Prostate gland (tissue), 2 donors: ENCODE measurements at regions not wholly inside any gene's neighbourhood (a gene's known extent, or its start where the extent isn't known, plus 50 kb on each side); places are given as distances from the start of the nearest gene placed in this dataset.
"Not testable (repeated sequence)": the region's sequence is repeated elsewhere in the genome, so short reads cannot be mapped to it uniquely, and the experiment has no call there.

Experiments used
- DNase-seq: peaks from one replicate; pipeline ENCODE4 v3.0.0-alpha.2; 2019; ENCODE audit warnings: low spot score
- H3K27ac ChIP-seq, 2 donors: fragments of 200-600 bp; sonication (generic); 2 replicates each; pipeline ENCODE4 v1.5.1; 2017 to 2019
- H3K27me3 ChIP-seq: fragments of 200-600 bp; sonication (generic); replicated peaks from 2 replicates; pipeline ENCODE4 v1.5.1; 2019; ENCODE audit not compliant: insufficient read depth
- H3K36me3 ChIP-seq, 2 donors: fragments of 200-600 bp; sonication (generic); 1 replicate in 1 of 2; 2 replicates in 1 of 2; pipeline versions ENCODE4 v1.5.1 to v1.8.1; 2017 to 2019
- H3K4me1 ChIP-seq: fragments of 200-600 bp; sonication (generic); replicated peaks from 2 replicates; pipeline ENCODE4 v1.5.1; 2019
- H3K4me3 ChIP-seq, 2 donors: fragments of 200-600 bp; sonication (generic); 2 replicates each; pipeline ENCODE4 v1.5.1; 2017 to 2019
- H3K9me3 ChIP-seq: fragments of 200-600 bp; sonication (generic); 2 replicates; pipeline ENCODE4 v1.5.1; 2017
- CTCF ChIP-seq, 4 experiments: fragments of 200-600 bp in 2 of 4; fragments of 450-650 bp in 2 of 4; sonication (generic) in 2 of 4; IDR thresholded peaks; 1 replicate in 3 of 4; 2 replicates in 1 of 4; pipeline ENCODE4 v1.5.1; 2016 to 2019; ENCODE audit warnings: antibody characterized with exemption in 4 of 4, mild to moderate bottlenecking in 2 of 4, moderate library complexity in 2 of 4
- POLR2A ChIP-seq: fragments of 450-650 bp; IDR thresholded peaks from one replicate; pipeline ENCODE4 v1.6.1; 2016; ENCODE audit warnings: antibody characterized with exemption, mild to moderate bottlenecking
- POLR2AphosphoS5 ChIP-seq: sonication (generic); formaldehyde crosslinking; IDR thresholded peaks from one replicate; pipeline ENCODE4 v1.6.1; 2017; ENCODE audit warnings: antibody characterized with exemption
- WGBS: methylation state at CpG from one replicate; pipeline ENCODE4 v1.1.5; 2018; 5-methylcytosine and 5-hydroxymethylcytosine counted together
- intact Hi-C: fragments of 100-400 bp; cut with DNase I; formaldehyde crosslinking; loops from one replicate; pipeline ENCODE4 v1.14.2; 2022

- intact Hi-C loops: no loop called here
- no peak for DNase-seq
- Histone ChIP-seq H3K36me3 (no peaks in the 10 kb centered on the region), H3K27me3 (no peaks in the 10 kb centered on the region), H3K27ac (no peak overlapping the region), H3K4me3 (no peak overlapping the region), H3K4me1 (no peaks in the 10 kb centered on the region), H3K9me3 (no peaks in the 10 kb centered on the region)
- WGBS: 86% methylated on average over 5 of the region's 5 CpGs
- TF ChIP-seq POLR2AphosphoS5 (no peak), POLR2A (no peak), CTCF (IDR thresholded peaks at IDR 0.05) (no peak)
Measured at GRCh38 chr2:123651151-123651550, 373.9 kb upstream of the CNTNAP5 start.

GRCh38 chr2:123652320-123652719 lies 372.8 kb upstream of the CNTNAP5 start:
- H3K36me3 ChIP-seq: no peaks in the 10 kb centered on the region
- TF ChIP-seq CTCF (IDR thresholded peaks at IDR 0.05) (no peak), POLR2AphosphoS5 (no peak), POLR2A (no peak)
- no peak overlapping the region for H3K4me3 ChIP-seq
- intact Hi-C loops: no loop called here
- DNase-seq: no peak
- H3K9me3 ChIP-seq: no peaks in the 10 kb centered on the region
- no peaks in the 10 kb centered on the region for H3K4me1 ChIP-seq
- H3K27me3 ChIP-seq: no peaks in the 10 kb centered on the region
- no peak overlapping the region for H3K27ac ChIP-seq
- WGBS: 84% methylated on average over 1 of the region's 1 CpG

GRCh38 chr2:123656590-123656989 lies 368.5 kb upstream of the CNTNAP5 start:
- Histone ChIP-seq H3K27ac (no peak overlapping the region), H3K36me3 (no peaks in the 10 kb centered on the region), H3K9me3 (no peaks in the 10 kb centered on the region), H3K4me1 (no peaks in the 10 kb centered on the region), H3K27me3 (no peaks in the 10 kb centered on the region), H3K4me3 (no peak overlapping the region)
- whole genome bisulfite sequencing: 72% methylated on average over 4 of the region's 4 CpGs
- TF ChIP-seq CTCF (IDR thresholded peaks at IDR 0.05) (no peak), POLR2A (no peak), POLR2AphosphoS5 (no peak)
- intact Hi-C loops: no loop called here
- DNase-seq: no peak

- TF ChIP-seq POLR2AphosphoS5 (no peak), POLR2A (no peak), CTCF (IDR thresholded peaks at IDR 0.05) (no peak)
- no peaks in the 10 kb centered on the region for H3K27me3 ChIP-seq
- WGBS: 95% methylated on average over 1 of the region's 1 CpG
- no peak overlapping the region for H3K4me3 ChIP-seq
- no peak for DNase-seq
- no peaks in the 10 kb centered on the region for H3K36me3 ChIP-seq
- H3K4me1 ChIP-seq: no peaks in the 10 kb centered on the region
- H3K27ac ChIP-seq: no peak overlapping the region
- H3K9me3 ChIP-seq: no peaks in the 10 kb centered on the region
- intact Hi-C loops: no loop called here
Measured at GRCh38 chr2:123659120-123659519, 366.0 kb upstream of the CNTNAP5 start.

- Histone ChIP-seq H3K4me3 (no peak overlapping the region), H3K36me3 (no peaks in the 10 kb centered on the region), H3K27ac (no peak overlapping the region), H3K27me3 (no peaks in the 10 kb centered on the region), H3K9me3 (no peaks in the 10 kb centered on the region), H3K4me1 (no peaks in the 10 kb centered on the region)
- TF ChIP-seq POLR2A (no peak), POLR2AphosphoS5 (no peak), CTCF (IDR thresholded peaks at IDR 0.05) (no peak)
- no peak for DNase-seq
- intact Hi-C loops: no loop called here
Measured at GRCh38 chr2:123670286-123670685, 354.8 kb upstream of the CNTNAP5 start.

- H3K27ac ChIP-seq, H3K27me3 ChIP-seq, DNase-seq, intact Hi-C loops, H3K9me3 ChIP-seq, H3K4me1 ChIP-seq, H3K36me3 ChIP-seq, H3K4me3 ChIP-seq: not testable (repeated sequence)
- 98% methylated on average over 19 of the region's 23 CpGs for WGBS
Measured at GRCh38 chr2:123683797-123684196, 341.3 kb upstream of the CNTNAP5 start.
